Esophagus muscularis mucosa (tissue), 4 donors: ENCODE measurements at regions not wholly inside any gene's neighbourhood (a gene's known extent, or its start where the extent isn't known, plus 50 kb on each side); places are given as distances from the start of the nearest gene placed in this dataset.
A peak's percentile ranks its signal among the peaks of the same experiment; 100 is the strongest.

Experiments used
- DNase-seq: peaks from one replicate; pipeline ENCODE4 v3.0.0-alpha.2; 2017; ENCODE audit errors: extremely low spot score
- H3K27ac ChIP-seq, 4 donors: fragments of 200-600 bp; sonication (generic); replicated peaks in 1 of 4; 1 replicate in 3 of 4; 2 replicates in 1 of 4; pipeline ENCODE4 v1.5.1; 2016 to 2019; ENCODE audit warnings: mild to moderate bottlenecking in 1 of 4
- H3K27me3 ChIP-seq, 4 donors: fragments of 200-600 bp; sonication (generic); one replicate each; pipeline versions ENCODE4 v1.5.1 to v1.6.0; 2016 to 2019
- H3K36me3 ChIP-seq, 4 donors: fragments of 200-600 bp; sonication (generic); one replicate each; pipeline ENCODE4 v1.5.1; 2016 to 2019
- H3K4me1 ChIP-seq, 4 donors: fragments of 200-600 bp; sonication (generic); one replicate each; pipeline ENCODE4 v1.5.1; 2016 to 2019
- H3K4me3 ChIP-seq, 4 donors: fragments of 200-600 bp; sonication (generic); 1 replicate in 2 of 4; 2 replicates in 2 of 4; pipeline ENCODE4 v1.5.1; 2016 to 2019; ENCODE audit warnings: mild to moderate bottlenecking in 4 of 4, moderate library complexity in 1 of 4
- H3K9me3 ChIP-seq, 4 donors: fragments of 200-600 bp; sonication (generic); 1 replicate in 3 of 4; 2 replicates in 1 of 4; pipeline ENCODE4 v1.5.1; 2016 to 2019
- CTCF ChIP-seq, 3 experiments: fragments of 200-600 bp in 2 of 3; fragments of 450-650 bp in 1 of 3; sonication (generic) in 2 of 3; IDR thresholded peaks; one replicate each; pipeline ENCODE4 v1.5.1; 2017 to 2019; ENCODE audit warnings: antibody characterized with exemption in 3 of 3, mild to moderate bottlenecking in 2 of 3, moderate library complexity in 1 of 3
- EP300 ChIP-seq: sonication (generic); formaldehyde crosslinking; IDR thresholded peaks from one replicate; pipeline ENCODE4 v1.6.1; 2017; ENCODE audit warnings: antibody characterized with exemption
- POLR2A ChIP-seq: fragments of 450-650 bp; IDR thresholded peaks from one replicate; pipeline ENCODE4 v1.6.1; 2017; ENCODE audit warnings: antibody characterized with exemption, moderate library complexity, mild to moderate bottlenecking, low read depth
- POLR2AphosphoS5 ChIP-seq, 2 donors: sonication (generic); formaldehyde crosslinking; IDR thresholded peaks; one replicate each; pipeline ENCODE4 v1.6.1; 2017; ENCODE audit warnings: antibody characterized with exemption in 2 of 2
- WGBS: methylation state at CpG from one replicate; pipeline ENCODE4 v1.1.5; 2018; 5-methylcytosine and 5-hydroxymethylcytosine counted together
- intact Hi-C: fragments of 100-400 bp; cut with DNase I; formaldehyde crosslinking; loops from one replicate; pipeline ENCODE4 v1.15.1; 2023

GRCh38 chr2:120854014-120854620 is 118.4 kb downstream of the GLI2 start:
- no peak for TF ChIP-seq POLR2AphosphoS5 (IDR thresholded peaks at IDR 0.05)
- no peak for TF ChIP-seq EP300
- TF ChIP-seq POLR2A, result no peak
- TF ChIP-seq CTCF (IDR thresholded peaks at IDR 0.05), result no peak
- H3K4me1 ChIP-seq, result peaks cover 0 to 42% (median 13%) of the 10 kb centered on the region in 4 donors
- no peaks in the 10 kb centered on the region for H3K27me3 ChIP-seq
- intact Hi-C loops, result no loop called here
- DNase-seq, result no peak
- no peak overlapping the region for H3K27ac ChIP-seq
- no peaks in the 10 kb centered on the region for H3K36me3 ChIP-seq
- no peak overlapping the region for H3K4me3 ChIP-seq
- H3K9me3 ChIP-seq, result peaks cover 0 to 8% (median 0%) of the 10 kb centered on the region in 4 donors
- 73% methylated on average over 5 of the region's 7 CpGs for WGBS

- H3K27ac ChIP-seq, result no peak overlapping the region
- no peaks in the 10 kb centered on the region for H3K9me3 ChIP-seq
- no peaks in the 10 kb centered on the region for H3K27me3 ChIP-seq
- no peak for DNase-seq
- intact Hi-C loops, result no loop called here
- WGBS, result 80% methylated on average over 9 of the region's 10 CpGs
- H3K4me3 ChIP-seq, result no peak overlapping the region
- H3K36me3 ChIP-seq, result no peaks in the 10 kb centered on the region
- TF ChIP-seq POLR2AphosphoS5 (IDR thresholded peaks at IDR 0.05) (no peak), POLR2A (no peak)
- peaks cover 0 to 42% (median 13%) of the 10 kb centered on the region in 4 donors for H3K4me1 ChIP-seq
Measured at GRCh38 chr2:120854766-120855530, 119.3 kb downstream of the GLI2 start.

- no peaks in the 10 kb centered on the region for H3K36me3 ChIP-seq
- 81% methylated on average over 3 of the region's 4 CpGs for WGBS
- H3K27me3 ChIP-seq, result no peaks in the 10 kb centered on the region
- H3K4me3 ChIP-seq, result no peak overlapping the region
- no peak for TF ChIP-seq CTCF (IDR thresholded peaks at IDR 0.05)
- no peak for TF ChIP-seq POLR2AphosphoS5 (IDR thresholded peaks at IDR 0.05)
- TF ChIP-seq POLR2A, result no peak
- no peak for TF ChIP-seq EP300
- intact Hi-C loops, result no loop called here
- peaks cover 0 to 36% (median 10%) of the 10 kb centered on the region in 4 donors for H3K4me1 ChIP-seq
- no peak for DNase-seq
- no peaks in the 10 kb centered on the region for H3K9me3 ChIP-seq
- H3K27ac ChIP-seq, result no peak overlapping the region
Measured at GRCh38 chr2:120855855-120856405, 120.3 kb downstream of the GLI2 start.

- intact Hi-C loops, result no loop called here
- WGBS, result 63% methylated on average over 5 of the region's 13 CpGs
- TF ChIP-seq POLR2AphosphoS5 (IDR thresholded peaks at IDR 0.05) (no peak), EP300 (no peak), CTCF (IDR thresholded peaks at IDR 0.05) (peak; percentile 15 to 50 (median 27)), POLR2A (no peak)
- H3K4me3 ChIP-seq, result no peak overlapping the region
- DNase-seq, result no peak
- H3K27me3 ChIP-seq, result no peaks in the 10 kb centered on the region
- peak overlapping the region in 1 of 4 donors; percentile 22 for H3K27ac ChIP-seq
- no peaks in the 10 kb centered on the region for H3K9me3 ChIP-seq
- peaks cover 0 to 31% (median 13%) of the 10 kb centered on the region in 4 donors for H3K4me1 ChIP-seq
- H3K36me3 ChIP-seq, result no peaks in the 10 kb centered on the region
Measured at GRCh38 chr2:120856421-120856862, 120.8 kb downstream of the GLI2 start.

GRCh38 chr2:120857422-120857821 is 121.8 kb downstream of the GLI2 start:
- no peaks in the 10 kb centered on the region for H3K9me3 ChIP-seq
- H3K27ac ChIP-seq, result no peak overlapping the region
- H3K27me3 ChIP-seq, result no peaks in the 10 kb centered on the region
- no peak for DNase-seq
- WGBS, result 98% methylated on average over 3 of the region's 4 CpGs
- intact Hi-C loops, result no loop called here
- H3K36me3 ChIP-seq, result no peaks in the 10 kb centered on the region
- peaks cover 0 to 27% (median 14%) of the 10 kb centered on the region in 4 donors for H3K4me1 ChIP-seq
- H3K4me3 ChIP-seq, result no peak overlapping the region
- no peak for TF ChIP-seq POLR2A
- TF ChIP-seq CTCF (IDR thresholded peaks at IDR 0.05), result no peak
- TF ChIP-seq POLR2AphosphoS5 (IDR thresholded peaks at IDR 0.05), result no peak
